Hematopoietic multipotent progenitor cell treated with erythropoietin and hydrocortisone succinate and interleukin-3 and kit ligand, for 8 days (in vitro differentiated cells): ENCODE measurements at regions not wholly inside any gene's neighbourhood (a gene's known extent, or its start where the extent isn't known, plus 50 kb on each side); places are given as distances from the start of the nearest gene placed in this dataset.
A peak's percentile ranks its signal among the peaks of the same experiment; 100 is the strongest.

Experiments used
- DNase-seq: peaks from one replicate; pipeline ENCODE4 v3.0.0-alpha.2; 2015

DNA sequence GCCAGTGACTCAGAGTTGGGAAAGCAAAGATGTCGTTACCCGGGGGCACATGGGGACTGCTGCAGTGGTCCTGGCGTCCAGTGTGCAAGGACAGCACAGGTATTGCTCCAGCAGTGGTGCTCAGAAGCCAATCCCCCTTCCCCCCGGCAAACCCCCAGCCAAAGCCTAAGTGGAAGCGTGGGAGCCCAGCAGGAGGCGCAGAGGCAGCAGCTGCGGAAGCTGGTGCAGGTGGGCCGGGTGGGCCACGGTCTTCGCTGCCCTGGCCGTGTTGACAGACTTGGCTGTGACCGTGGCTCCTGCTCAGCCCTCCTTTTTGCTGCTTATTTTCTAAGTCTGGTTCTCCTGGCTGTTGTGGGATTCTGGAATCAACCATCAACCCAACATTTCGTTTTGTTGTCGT lies 369.8 kb upstream of the ST6GAL2 start:
- no peak for DNase-seq

DNA sequence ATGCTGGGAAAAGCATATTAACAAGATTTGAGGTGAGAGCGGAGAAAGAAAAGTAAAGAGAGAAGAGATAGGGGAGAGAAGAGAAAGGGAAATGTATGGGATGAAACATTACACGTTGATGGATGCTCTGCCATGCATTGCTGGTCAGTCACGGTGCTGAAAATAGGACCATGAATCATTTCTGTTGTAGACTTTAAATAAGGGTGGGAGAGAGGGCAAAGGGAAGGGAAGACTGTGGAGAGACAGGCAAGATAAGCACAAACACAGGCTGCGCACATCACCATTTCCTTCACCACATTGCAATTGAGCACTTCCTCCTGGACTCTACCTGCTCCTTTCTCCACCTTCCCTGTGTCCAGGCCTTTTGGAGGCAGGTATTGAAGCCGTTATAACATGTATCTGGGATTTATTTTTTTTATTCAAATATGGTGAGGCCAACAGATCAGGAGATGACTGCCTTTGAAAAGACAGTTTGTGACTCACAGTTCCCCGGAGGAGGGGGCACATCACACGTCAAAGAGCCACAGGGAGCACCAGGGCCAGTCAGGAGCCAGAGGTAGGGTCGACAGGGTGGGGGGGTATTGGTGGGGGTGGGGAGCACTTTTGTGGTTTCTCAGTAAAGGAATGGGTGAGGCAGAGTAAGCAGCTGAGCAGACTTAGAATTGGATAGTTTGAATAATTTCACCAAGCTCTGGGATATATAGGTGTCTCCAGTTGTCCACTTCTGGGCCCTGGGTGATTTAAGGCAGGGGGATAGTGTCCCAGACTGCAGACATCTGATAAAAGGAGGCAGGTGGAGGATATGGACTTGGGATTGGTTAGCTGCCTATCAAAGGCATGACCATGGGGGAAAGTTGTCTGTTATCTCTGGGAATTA lies 372.8 kb upstream of the ST6GAL2 start:
- no peak for DNase-seq

DNA sequence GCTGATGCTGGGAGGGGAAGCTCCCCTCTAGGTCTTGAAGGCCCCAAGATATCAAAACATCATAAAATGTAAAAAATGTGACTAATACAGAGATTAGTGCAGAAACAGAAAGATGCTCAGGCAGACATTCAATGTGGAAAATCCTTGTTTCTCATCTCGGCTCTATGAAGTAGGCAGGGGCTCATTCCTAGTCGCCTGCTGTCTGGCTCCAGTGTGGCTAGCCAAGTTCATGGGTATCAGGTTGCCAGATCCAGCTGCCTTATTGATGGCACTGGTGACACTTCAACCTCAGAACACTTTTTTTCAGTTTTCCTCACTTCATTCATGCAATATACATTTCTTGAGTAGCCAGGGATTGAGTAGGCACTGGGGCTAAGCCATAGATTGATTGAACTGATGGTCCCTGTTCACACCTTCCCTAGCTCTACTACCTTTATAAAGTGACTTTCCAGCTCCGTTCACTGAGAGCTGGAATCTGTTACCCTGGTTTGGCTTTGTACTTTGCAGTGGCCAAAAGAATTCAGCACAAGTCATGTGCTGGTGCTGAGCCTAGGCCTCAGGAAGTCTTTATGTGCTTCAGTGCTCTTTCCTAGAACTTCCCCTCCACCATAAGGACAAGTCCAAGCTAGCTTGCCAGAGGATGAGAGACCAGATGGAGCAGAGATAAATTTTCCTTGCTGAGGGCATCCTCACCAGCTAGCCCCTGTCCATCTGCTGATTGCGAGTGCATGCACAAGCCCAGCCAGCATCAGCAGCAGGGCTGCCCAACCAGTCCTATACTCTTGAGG lies 373.6 kb upstream of the ST6GAL2 start:
- no peak for DNase-seq

DNA sequence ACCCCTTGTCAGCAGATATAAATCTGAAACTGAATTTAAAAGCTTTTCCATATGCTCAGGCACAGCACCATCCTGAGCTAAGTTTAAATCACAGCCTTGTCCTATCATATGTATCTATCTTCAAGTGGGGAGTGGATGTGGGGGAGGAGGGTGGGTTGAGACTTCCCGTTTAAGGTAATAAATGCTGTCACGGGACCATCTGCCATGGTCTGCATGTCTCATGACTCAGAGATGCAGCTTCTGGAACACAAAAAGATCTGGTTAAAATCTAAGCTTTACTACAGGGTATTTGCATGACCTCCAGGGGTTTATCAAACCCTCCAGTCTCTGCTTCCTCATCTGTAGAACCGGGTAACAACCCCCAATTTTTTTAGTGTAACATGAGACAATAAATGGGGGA lies 377.7 kb upstream of the ST6GAL2 start:
- no peak for DNase-seq

DNA sequence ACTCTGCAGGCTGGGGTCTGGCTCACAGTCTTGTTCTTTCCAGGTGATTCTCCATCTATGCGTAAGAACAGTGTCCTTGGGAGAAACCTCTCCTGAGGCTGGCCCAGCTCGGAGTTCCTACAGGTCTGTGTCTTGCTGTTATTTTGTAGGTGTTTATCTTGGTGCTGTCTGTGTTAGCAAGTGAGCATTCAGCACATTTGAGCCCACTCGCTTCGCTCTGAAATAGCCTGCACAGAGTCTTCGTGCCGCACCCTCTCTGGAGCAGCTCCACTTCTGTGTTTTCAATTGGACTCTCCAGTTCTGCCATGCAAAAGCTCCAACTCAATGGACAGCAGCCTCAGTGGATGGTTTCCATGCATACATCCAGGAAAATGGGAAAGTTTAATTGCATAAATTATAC lies 378.2 kb upstream of the ST6GAL2 start:
- no peak for DNase-seq

DNA sequence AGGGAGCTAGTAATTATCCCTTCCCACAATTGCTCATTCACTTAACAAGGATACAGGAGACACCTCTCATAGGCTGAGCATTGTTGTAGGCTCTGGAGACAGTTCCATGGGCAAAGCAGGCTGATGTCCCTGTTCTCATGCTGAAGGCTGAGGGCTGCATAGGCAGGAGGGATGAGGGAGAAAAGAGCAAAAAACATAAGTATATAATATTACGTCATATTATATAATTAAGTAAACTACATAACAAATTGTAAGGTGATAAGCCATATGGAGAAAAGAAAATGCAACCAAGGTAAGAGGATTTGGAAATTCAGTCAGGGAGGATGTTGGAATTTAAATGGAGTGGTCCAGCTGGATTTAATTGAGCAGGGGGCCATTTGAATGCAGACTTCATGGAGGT lies 380.6 kb upstream of the ST6GAL2 start:
- no peak for DNase-seq

DNA sequence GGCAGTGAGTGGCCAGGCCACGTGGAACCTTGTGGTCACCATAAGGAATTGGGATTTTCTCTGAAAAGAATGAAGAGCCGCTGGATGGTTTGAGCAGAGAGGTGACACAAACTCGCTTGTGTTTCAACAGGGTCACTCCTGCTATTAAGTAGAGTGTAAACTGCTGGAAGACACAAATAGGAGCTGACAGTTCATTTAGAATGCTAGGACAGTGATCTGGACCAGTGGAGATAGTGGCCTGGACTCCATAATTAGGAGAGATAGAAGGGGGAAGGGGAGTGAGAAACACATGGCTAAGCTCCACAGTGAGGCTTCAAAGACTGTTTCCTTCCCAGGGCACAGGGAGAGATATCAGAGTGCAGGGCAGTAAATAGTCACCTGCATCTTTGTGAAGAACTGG lies 381.1 kb upstream of the ST6GAL2 start:
- DNase-seq, result no peak

DNA sequence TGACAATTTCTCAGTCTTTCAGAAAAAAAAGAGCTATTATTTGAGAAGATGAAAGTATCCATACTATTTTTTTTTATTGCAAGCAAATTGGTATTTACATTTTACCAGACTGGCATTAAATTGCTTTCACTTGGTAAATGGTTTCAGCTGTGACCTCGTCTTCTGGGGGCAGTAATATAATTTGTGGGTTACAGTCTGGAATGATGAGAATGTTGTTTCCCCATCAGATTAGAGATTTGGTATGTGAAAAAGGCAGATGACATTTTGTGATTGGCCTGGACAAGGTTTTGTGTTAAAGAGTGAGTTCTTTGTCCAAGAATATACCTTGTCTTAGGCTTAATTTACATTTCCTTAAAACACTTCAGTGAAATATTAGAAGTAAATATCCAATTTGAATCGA lies 390.1 kb upstream of the ST6GAL2 start:
- DNase-seq, result no peak

DNA sequence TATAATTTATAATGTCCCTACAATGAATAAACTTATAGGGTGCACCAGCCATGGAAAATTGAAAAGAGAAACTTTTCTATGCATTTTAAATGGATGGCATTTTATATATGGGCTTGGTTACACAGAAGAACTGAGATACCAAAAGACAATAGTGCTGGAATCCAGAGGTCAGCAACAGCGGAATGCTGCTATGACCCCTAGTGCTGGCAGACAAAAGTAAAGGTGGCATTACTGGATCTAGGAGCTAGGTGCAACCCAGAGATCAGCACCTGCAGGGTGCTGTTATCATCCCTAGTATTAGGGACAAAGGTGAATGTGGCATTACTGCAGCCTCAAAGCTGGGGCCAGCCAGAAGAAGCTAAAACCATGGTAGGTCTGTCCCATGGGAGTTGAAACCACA lies 392.7 kb upstream of the ST6GAL2 start:
- no peak for DNase-seq

DNA sequence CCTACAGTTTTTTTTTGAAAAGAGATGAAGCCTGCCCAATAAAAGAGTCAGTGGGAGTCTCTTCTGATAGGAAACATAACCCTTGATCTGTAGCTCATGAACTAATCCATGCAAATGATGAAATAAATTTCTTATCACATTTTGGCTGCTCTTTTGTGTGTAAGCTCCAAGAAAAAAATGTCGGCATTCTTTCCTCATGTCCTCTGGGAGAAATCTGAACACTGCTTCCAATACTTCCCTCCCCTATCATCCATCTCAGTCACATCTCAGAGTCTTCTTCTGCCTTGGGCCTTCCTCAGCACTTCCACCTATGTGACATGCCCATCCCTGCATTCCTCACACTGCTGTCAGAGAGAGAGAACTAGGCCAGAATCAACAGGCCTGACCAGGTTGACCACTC lies 395.7 kb upstream of the ST6GAL2 start:
- no peak for DNase-seq

DNA sequence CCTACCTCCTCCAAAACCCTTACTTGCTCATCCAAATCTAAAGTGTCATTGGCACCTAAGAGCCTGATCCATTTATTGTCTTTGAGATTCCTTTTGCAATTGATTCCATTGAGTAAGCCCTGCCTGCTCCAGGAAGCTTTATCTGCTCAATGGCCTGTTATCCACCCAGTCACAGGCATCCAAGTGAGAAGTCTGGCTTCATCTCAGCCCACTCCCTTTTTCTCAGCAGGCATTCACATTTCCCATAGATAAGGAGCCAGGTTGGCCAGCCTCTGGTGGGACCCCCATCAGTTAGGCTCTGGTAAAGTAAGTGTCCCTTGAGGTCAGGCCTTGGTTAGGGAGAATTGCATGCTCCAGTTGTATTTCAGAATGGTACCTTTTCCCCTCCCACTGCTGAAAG lies 396.2 kb upstream of the ST6GAL2 start:
- DNase-seq, result no peak

DNA sequence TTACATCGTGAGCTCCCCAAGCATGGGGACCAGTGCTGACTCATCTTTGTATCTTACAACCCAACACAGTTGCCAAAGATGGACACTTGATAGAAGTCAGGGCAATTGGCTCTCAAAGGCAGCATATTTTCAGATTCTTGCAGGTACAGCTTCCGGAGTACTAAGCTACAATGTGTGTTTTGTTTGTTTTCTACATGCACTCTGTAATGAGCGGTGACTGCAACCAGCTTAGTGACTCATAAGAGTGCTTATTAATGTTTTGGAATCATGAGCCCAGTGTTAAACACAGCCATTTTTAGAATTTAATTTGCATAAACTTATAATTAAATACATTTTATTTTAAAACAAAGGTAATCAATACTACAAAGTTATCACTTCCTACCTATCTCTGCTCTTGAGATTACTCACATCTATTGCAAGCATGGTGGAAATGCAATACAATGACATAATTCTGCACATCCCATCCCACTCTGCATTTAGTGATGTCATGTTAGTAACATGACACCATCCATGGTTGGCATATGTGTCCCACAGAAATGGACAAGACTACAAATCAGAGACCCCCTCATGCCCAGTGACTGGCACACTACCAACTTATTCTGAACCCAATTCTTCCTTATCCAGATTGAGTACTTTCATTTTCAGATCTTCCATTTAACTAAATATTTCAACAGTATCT lies 399.8 kb upstream of the ST6GAL2 start:
- DNase-seq, result no peak

DNA sequence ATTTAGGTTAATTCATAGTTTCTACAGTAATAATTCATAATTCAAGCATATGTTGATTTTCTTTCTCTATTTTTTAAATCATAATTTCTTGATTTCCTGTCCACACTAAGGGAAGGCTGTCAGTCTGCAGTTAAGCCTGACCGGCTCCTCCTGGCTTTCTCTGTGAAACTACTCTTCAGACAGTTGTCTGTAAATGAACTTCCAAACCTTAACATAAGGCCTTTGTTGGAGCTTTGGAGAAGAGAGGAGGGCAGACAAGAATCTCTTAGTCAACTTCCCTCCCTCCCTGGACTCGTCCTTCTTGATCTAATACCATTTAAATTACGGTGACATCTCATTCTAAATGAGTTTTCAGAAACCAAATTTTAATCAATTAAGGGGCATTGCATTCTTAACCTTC lies 404.1 kb upstream of the ST6GAL2 start:
- no peak for DNase-seq

DNA sequence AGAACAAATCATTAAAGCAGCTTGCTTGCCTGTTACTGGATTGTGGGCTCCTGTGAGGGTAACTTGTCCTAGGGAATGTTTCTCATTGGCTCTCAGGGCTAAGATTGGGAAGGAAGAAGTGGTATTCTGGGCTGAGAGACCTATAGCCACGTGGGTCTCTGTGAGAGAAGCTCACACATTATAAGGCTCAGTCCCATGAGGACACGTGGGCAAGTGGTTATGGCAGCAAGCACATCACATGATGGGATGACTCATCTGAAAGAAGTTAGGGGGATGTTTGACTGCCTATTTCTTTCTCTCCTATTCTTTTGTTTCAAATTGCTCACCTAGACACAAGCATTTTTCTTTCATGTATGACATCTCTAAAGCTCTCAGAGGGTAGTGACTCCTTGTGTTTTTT lies 418.0 kb upstream of the ST6GAL2 start:
- DNase-seq, result peak; percentile 1

DNA sequence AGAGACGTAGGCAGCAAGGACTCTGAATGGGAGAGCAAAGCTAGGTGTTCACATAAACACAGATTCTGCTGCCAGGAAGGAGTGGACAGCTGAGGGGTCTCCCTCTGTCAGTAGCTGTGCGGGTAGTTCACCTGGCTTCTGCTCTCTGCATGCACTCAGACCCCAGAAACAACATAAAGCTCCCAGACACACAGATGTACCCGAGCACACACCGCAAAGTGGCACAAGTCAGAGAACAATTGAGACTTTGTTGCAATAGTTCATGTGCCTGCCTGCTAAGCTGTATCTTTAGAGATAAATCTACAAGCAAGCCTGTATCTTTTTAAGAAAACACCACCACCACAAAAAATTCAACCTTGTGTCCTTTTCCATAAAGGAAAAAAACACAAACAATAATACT lies 420.0 kb upstream of the ST6GAL2 start:
- no peak for DNase-seq

DNA sequence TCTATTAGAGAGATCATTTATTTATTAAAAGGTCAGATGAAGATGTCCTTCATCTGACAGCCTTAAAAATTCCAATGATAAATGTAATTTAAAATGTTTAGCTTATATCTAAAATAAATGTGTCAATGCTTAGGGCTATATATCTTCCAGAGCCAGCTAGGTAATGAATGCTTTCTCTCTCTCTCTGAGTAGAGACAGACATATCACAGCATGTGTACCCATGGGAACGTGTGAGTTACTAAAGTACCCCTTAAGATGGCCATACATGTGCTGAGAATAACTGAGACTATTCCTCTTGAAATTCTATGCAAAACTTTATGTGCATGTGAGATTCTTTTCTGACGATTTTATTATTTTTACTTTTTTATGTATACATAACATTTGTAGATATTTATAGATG lies 420.9 kb upstream of the ST6GAL2 start:
- no peak for DNase-seq

DNA sequence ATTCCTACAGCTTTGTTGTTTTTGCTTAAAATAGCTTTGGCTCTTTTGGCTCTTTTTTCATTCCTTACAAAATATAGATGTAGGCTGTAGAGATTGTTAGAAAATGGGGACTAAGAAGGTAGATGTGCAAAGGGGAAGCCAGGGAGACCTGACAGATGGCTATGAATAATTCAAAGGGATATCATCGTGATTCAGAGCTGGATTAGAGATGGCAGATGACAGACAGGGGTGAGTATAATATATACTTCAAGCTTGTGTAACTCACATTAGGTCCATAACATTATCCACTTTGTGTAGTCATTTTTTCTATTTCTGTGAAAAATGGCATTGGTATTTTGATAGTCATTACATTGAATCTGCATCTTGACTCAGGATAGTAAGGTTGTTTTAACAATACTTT lies 422.9 kb upstream of the ST6GAL2 start:
- DNase-seq, result no peak

DNA sequence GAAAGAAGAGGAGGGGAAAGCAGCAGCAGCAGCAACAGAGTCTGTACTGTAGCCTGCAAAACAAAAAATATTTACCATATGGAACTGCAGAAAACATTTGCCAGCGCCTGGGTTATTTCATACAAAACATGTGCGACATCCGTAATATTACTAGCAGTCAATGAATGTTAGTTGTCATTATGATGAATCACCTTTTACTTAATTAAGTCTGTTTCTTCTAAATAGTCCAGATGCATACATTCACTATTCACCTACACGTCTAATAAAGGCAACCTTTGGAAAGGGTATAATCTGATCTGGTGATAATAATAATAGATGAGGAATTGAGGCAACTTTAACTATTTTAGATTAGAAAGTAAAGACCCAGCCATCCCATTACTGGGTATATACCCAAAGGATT lies 426.3 kb upstream of the ST6GAL2 start:
- no peak for DNase-seq

DNA sequence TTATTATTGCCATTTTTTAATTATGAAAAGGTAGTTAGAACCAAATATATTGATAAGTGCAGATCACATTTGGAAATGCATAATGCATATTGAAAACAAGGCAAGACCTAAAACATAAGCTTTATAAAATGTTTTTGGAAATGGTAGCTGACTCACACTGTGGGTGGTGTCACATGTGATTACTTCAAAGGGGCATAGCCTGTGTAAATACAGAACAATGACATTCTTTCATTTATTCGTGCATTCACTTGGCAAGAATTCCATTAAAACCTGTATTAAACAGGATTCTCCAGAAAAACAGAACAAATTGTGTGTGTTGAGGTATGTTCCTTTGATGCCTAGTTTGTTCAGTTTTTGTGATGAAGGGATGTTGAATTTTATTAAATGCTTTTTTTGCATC lies 427.3 kb upstream of the ST6GAL2 start:
- DNase-seq, result no peak

DNA sequence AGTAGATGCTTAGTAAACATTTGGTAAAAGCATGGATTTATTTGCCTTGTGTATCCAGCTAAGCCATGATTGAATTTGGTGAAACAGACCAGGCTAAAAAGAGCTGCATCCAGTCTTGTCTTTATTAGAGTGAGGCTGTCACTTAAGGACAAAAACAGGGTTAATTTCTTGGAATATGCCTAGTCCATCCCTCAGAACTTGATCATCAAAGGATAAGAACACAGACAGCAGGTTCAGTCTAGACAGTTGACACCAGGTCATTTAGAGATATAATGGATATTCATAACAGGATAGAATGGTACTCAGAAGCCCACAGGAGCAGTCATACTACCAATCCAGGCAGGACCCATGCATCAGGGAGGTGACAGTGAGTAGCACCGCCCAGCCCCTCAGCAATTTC lies 434.9 kb upstream of the ST6GAL2 start:
- DNase-seq, result no peak

DNA sequence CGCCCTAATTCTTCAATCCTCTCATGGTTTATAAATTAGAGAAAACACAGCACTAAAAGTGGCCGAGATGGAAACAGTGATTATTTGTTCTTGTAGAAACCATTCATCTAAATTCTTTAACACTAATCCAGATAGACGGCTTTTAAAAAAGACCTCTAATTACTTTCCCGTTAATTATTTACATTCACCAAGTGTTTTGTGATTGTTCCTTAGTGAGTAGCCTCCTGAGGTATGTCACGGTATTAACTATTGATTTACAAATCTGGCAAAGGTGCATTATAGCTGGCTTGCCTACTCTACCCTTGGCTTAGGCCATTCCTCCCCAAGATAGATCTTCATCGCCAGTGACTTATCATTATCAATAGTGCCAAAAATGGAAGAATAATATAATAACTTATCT lies 436.4 kb upstream of the ST6GAL2 start:
- DNase-seq, result no peak

DNA sequence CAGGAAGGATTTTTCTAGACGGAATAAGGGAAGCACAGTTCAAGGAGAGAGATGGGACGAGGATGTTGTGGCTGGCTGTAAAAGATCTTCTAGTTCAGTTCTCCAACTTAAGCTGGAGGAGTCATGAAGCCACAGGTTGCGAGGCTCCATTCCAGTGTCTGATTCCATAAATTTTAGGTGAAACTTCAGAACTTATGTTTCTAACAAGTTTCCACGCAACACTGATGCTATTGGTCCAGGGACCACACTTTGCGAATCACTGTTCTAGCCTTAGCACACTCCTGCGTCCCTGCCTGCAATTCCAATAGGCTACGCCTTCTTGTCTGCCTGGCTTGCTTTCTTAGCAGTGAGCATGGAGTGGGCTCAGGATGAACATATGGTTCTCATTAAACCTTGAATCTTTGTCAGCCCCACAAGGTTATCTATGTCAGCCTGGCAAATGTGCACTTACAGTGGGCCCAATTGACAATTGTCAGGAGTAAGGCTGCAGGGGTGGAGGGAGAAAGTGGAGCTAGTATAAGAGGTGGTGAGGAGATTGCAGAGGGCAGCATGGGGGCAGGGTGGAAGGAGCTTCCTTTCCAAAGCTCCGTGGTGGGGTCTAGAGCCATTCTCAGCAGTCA lies 438.1 kb upstream of the ST6GAL2 start:
- DNase-seq, result no peak

DNA sequence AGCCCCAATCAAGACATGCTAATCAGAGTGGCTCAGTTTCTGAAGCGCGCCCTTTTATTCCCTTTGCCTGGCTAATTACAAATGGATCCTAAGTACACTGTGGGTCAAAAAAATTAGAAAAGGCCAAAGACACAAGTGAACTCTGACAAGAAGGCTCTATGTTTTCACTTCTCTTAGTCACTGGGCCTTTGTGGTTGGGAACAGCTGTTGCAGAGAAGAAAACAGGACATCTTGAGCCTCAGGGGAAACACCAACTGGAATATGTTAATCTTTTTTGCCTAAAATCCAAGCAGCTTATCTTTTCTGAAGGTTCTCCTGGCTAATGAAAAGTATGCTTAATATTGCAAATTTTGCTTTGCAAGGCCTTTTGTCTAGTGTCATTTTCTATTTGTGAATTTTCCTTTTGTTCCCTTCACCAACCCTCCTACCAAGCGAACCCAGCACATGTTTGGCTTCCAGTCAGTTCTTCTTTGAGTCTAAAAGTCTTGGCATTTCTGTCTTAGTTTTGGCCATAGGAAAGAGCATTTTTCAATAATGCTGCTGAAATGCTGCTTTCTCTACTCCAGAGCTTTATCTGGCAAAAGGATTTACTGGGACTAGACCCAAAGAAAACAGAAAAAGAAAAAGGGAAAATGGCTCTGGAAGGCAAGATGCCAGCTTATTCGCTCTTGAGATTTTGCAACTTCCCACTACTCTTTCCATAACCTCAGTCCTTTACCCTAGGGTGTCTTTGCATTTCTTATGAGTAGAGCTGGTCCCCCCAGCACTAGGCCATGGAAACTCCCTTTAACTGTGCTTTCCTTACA lies 440.2 kb upstream of the ST6GAL2 start:
- DNase-seq, result no peak
